DMS79 treated with DMSO at 0.1 percent for 48 hours (cell line): ENCODE measurements at regions not wholly inside any gene's neighbourhood (a gene's known extent, or its start where the extent isn't known, plus 50 kb on each side); places are given as distances from the start of the nearest gene placed in this dataset.

Source experiments
- DNase-seq: peaks from one replicate; lab custom pipeline; 2025; lab: John Stamatoyannopoulos, UW

DNA sequence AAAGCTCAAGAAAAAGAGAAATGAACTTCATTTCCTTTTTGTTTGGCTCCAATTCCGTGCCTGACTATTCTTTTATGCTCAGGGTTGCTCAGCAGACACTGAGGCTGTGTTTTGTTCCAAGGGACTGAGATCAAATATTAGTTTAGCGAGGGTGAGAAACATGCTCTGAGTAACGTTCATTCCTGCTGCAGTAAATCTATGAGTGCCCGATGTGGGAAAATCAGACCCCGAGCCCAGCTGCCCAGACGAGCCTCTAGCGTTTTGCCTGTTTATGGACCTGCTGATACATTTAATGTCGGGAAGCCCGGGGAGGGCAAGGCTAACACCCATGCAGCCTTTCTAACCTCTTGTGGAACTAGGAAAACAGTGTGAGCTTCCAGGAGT lies 119.2 kb downstream of the VAPA start:
- DNase-seq, result no peak

- peak; percentile 38 for DNase-seq
Observed at GRCh38 chr18:10035281-10035991, 121.6 kb downstream of the VAPA start.

DNA sequence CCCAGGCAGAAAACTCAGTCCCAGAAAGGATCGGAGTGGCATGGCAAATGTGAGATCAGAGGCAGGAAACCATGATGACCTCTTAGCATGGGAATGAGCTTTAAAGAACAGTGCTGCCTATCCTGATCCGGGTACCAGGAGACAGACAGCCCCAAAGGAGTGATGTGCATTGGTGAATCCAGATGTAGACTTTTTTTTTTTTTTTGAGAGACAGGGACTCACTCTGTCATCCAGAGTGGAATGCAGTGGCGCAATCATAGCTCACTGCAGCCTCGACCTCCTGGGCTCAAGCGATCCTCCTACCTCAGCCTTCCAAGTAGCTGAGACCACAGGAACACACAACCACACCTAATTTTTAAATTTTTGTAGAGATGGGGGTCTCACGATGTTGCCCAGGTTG lies 122.7 kb downstream of the VAPA start:
- no peak for DNase-seq

- DNase-seq, result no peak
Observed at GRCh38 chr18:10037181-10037580, 123.4 kb downstream of the VAPA start.

DNA sequence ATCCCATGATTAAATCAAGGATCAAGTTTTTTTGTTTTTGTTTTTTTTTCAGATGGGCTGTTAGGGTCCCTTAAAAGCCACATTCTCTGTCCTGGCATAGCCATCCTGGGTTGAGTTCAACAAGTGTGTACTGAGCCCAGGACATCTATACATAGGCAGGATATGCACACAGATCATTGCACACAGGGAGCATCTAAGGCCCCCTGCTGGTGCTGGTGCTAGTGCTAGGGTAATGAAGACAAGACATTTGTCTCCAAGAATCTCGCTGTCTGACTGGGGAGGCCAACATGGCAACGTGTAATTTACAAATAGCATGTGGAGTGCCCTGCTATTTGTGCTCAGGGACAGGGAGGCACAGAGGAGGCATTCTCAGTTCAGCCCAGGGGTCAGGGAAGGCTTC lies 124.5 kb downstream of the VAPA start:
- no peak for DNase-seq

- DNase-seq, result no peak
Observed at GRCh38 chr18:10040287-10041011, 126.6 kb downstream of the VAPA start.

DNA sequence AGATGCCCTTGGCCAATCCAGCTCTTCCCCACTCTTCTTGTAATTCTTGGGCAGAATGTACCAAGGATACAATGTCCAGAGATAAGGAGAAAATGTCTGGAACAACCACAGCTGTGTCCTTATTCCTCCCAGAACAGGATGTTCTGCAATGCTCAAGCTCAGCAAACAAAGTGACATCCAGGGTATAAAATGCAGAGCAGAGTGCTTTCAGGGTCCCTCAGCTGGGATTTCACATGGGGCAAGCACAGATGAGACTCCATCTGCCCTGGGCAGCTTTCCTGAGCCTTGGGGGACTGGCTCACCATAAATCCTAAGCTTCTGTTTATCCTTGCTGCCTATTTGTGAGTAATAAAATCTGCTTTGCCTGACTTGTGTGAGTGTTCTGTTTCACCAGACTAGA lies 127.4 kb downstream of the VAPA start:
- no peak for DNase-seq

GRCh38 chr18:10042492-10042891 lies 128.7 kb downstream of the VAPA start:
- DNase-seq, result no peak

GRCh38 chr18:10044054-10044453 lies 130.2 kb downstream of the VAPA start:
- DNase-seq, result no peak

- no peak for DNase-seq
Observed at GRCh38 chr18:10045296-10045891, 131.6 kb downstream of the VAPA start.

GRCh38 chr18:10046178-10046807 lies 132.5 kb downstream of the VAPA start:
- DNase-seq, result no peak

DNA sequence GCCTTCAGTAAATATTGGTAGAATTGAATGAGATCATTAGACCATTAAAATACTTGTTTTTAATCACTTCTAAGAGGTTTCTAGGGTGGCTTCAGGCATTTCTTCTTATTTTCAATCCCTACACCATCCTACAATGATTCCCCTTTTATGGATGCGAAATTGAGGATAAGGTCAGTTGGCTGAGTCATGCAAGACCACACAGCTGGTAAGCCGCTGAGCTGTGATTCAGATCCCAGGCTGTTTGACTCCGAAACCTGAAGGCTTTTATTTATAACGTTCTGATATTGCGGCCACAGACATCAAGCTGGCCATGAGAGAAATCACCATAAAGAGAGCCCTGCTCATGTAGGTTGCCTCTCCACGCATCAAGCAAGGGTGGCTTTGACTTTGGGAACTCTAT lies 133.4 kb downstream of the VAPA start:
- no peak for DNase-seq

GRCh38 chr18:10049747-10050146 lies 135.9 kb downstream of the VAPA start:
- DNase-seq, result no peak

DNA sequence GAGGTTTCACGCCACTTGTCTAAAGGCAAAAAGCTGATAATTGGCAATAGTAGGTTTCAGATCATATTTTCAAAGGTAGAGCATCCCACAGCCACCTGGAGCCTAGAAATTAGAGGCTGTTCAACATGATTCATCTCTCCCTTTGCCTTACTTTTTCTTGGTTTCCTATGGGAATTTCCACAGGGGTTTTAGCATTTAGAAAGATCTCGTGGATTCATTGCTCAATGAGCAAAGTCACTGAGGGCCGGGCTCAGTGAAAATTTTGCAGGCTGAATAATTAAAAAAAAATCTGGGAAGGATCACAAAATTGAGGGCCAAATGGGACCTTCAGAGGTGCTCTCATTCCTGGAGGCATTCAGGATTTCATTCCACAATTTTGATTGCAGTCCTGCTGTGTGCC lies 137.1 kb downstream of the VAPA start:
- DNase-seq, result no peak

DNA sequence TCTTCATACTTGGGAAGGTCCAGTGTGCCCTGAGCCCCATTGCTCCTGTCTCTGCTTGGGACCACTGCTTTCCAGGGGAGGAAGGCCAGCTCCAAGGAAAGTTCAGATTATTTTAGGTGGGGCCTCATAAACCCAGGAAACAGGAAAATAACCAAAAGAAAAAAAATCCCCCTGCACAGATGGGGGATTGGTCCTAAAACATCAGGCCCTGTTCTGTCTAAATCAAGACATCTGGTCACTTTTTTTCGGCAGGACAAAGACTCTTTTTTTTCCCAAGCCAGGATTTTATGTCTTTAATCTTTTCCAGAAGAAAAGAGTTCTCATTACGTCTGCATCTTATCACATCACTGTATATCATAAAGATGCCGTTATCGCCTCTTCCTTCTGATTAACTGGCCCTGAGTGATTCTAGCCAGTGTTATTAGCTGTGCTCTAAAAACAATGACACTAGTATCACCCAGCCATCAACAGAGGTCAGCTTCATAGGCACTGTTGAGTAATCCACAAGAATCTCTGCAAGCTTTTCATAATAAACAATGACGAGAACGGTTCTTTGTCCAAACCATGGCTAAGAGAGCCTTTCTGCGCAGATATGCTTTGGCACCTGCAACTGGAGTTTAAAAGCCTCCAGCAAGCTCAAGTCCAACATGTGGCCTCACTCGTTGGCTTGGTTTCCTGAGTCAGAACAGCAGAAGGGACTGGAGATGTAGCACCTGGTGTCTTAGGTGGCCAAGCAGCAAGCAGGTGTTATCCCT lies 138.2 kb downstream of the VAPA start:
- DNase-seq, result no peak

- no peak for DNase-seq
Observed at GRCh38 chr18:10052871-10053270, 139.1 kb downstream of the VAPA start.

- DNase-seq, result no peak
Observed at GRCh38 chr18:10053861-10054260, 140.0 kb downstream of the VAPA start.

- DNase-seq, result no peak
Observed at GRCh38 chr18:10054366-10054765, 140.6 kb downstream of the VAPA start.

- no peak for DNase-seq
Observed at GRCh38 chr18:10055125-10055750, 141.4 kb downstream of the VAPA start.

DNA sequence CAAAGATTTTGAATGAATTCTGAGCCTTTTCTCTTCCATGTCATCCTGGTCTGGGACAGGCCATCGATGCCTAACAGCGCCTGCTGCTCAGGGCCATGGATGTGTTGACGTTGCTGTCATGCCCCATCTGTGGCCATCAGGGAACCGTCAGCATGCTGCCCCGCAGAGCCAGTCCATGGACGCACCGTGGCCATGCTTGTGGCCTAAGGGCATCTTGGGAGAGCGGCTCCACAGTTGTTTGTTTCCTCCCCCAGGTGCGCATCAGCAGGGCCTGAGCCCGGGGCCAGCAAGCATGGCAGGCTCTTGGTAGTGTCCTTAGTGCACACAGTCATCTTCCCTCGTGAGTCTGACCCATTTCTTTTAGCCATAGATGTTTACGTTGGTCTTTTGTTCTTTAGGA lies 142.7 kb downstream of the VAPA start:
- no peak for DNase-seq

GRCh38 chr18:10057401-10057893 lies 143.6 kb downstream of the VAPA start:
- no peak for DNase-seq
